PC-9 (cell line): ENCODE measurements at regions not wholly inside any gene's neighbourhood (a gene's known extent, or its start where the extent isn't known, plus 50 kb on each side); places are given as distances from the start of the nearest gene placed in this dataset.

Source experiments
- BruUV-seq: library from RNA; stranded (reverse); fragments of 400-500 nt; replicated peaks from 2 replicates; lab custom pipeline; 2021; lab: Mats Ljungman, UMichigan
- CTCF ChIA-PET: fragments of 300-600 bp; sonication (Branson Sonifier 250); formaldehyde crosslinking; loops from one replicate; lab custom pipeline; 2022; ENCODE audit warnings: antibody characterized with exemption; lab: Charles Lee
- POLR2A ChIA-PET: fragments of 300-600 bp; sonication (Branson Sonifier 250); formaldehyde crosslinking; loops from one replicate; lab custom pipeline; 2022; ENCODE audit warnings: antibody characterized with exemption; ENCODE audit not compliant: unreplicated experiment; lab: Charles Lee
- DNase-seq, 2 experiments: peaks; one replicate each; pipeline versions ENCODE4 v3.0.0 to v3.0.0-alpha.2; 2015 to 2022; ENCODE audit warnings: mixed read lengths in 1 of 2
- H2AFZ ChIP-seq: fragments of 200-600 bp; sonication (generic); 2 replicates; pipeline ENCODE4 v1.8.1; 2017; ENCODE audit warnings: antibody characterized with exemption
- H3F3A ChIP-seq: fragments of 200-600 bp; sonication (generic); 2 replicates; pipeline ENCODE4 v1.8.1; 2017; ENCODE audit warnings: antibody characterized with exemption, mild to moderate bottlenecking, low read depth; ENCODE audit not compliant: insufficient read depth
- H3K27ac ChIP-seq: fragments of 200-600 bp; sonication (generic); 2 replicates; pipeline ENCODE4 v1.6.1; 2016; ENCODE audit warnings: mixed run types
- H3K27me3 ChIP-seq: fragments of 200-600 bp; sonication (generic); 2 replicates; pipeline ENCODE4 v1.6.1; 2016; ENCODE audit warnings: low read depth, mixed run types; ENCODE audit not compliant: insufficient read depth
- H3K36me3 ChIP-seq: fragments of 200-600 bp; sonication (generic); 2 replicates; pipeline ENCODE4 v1.6.1; 2016; ENCODE audit warnings: low read depth, mixed run types
- H3K4me1 ChIP-seq: fragments of 200-600 bp; sonication (generic); replicated peaks from 2 replicates; pipeline ENCODE4 v1.6.1; 2016; ENCODE audit warnings: mixed run types; ENCODE audit not compliant: insufficient read depth
- H3K4me2 ChIP-seq: fragments of 200-600 bp; sonication (generic); 2 replicates; pipeline ENCODE4 v1.6.1; 2017; ENCODE audit warnings: mixed run types
- H3K4me3 ChIP-seq: fragments of 200-600 bp; sonication (generic); 2 replicates; pipeline ENCODE4 v1.6.1; 2016; ENCODE audit warnings: mixed run types
- H3K79me2 ChIP-seq: fragments of 200-600 bp; sonication (generic); 2 replicates; pipeline ENCODE4 v1.6.1; 2017; ENCODE audit warnings: low read depth, mixed run types
- H3K9me2 ChIP-seq: fragments of 200-600 bp; sonication (generic); 2 replicates; pipeline ENCODE4 v1.8.1; 2017; ENCODE audit warnings: mild to moderate bottlenecking; ENCODE audit not compliant: insufficient read depth
- H3K9me3 ChIP-seq: fragments of 200-600 bp; sonication (generic); 2 replicates; pipeline ENCODE4 v1.8.1; 2016; ENCODE audit warnings: low read depth; ENCODE audit not compliant: insufficient read depth
- H4K20me1 ChIP-seq: fragments of 200-600 bp; sonication (generic); 2 replicates; pipeline ENCODE4 v1.8.1; 2017; ENCODE audit not compliant: insufficient read depth
- CTCF ChIP-seq: fragments of 200-600 bp; sonication (generic); conservative IDR thresholded peaks from 2 replicates; pipeline ENCODE4 v1.6.1; 2017; ENCODE audit warnings: mixed run types, antibody characterized with exemption, mild to moderate bottlenecking, moderate library complexity
- EZH2 ChIP-seq: fragments of 200-600 bp; sonication (generic); IDR thresholded peaks from 2 replicates; pipeline ENCODE4 v1.8.0; 2017; ENCODE audit warnings: antibody characterized with exemption, low read depth
- intact Hi-C: fragments of 100-400 bp; cut with micrococcal nuclease; formaldehyde crosslinking; loops from one replicate; pipeline ENCODE4 v1.10.0; 2022; ENCODE audit not compliant: unreplicated experiment

- Histone ChIP-seq H2AFZ (no peak overlapping the region), H3K79me2 (no peaks in the 10 kb centered on the region), H3K9me2 (no peaks in the 10 kb centered on the region), H3F3A (no peaks in the 10 kb centered on the region), H3K9me3 (no peaks in the 10 kb centered on the region), H3K36me3 (no peaks in the 10 kb centered on the region), H3K27ac (no peak overlapping the region), H4K20me1 (no peaks in the 10 kb centered on the region), H3K4me1 (no peaks in the 10 kb centered on the region), H3K4me2 (no peak overlapping the region), H3K4me3 (no peak overlapping the region), H3K27me3 (no peaks in the 10 kb centered on the region)
- TF ChIP-seq CTCF (no peak), EZH2 (no peak)
- BruUV-seq = no TSS peak
- no peak for DNase-seq
- POLR2A ChIA-PET = no interaction called here
- CTCF ChIA-PET = no interaction called here
- intact Hi-C loops = no loop called here
Measured at GRCh38 chr4:177182166-177182565, 127.5 kb upstream of the NEIL3 start.

- CTCF ChIA-PET = no interaction called here
- no peak for TF ChIP-seq EZH2
- TF ChIP-seq CTCF = no peak
- no peak overlapping the region for H3K4me2 ChIP-seq
- intact Hi-C loops = no loop called here
- no peaks in the 10 kb centered on the region for H3F3A ChIP-seq
- POLR2A ChIA-PET = no interaction called here
- H4K20me1 ChIP-seq = no peaks in the 10 kb centered on the region
- H3K79me2 ChIP-seq = no peaks in the 10 kb centered on the region
- no peaks in the 10 kb centered on the region for H3K9me2 ChIP-seq
- H3K9me3 ChIP-seq = no peaks in the 10 kb centered on the region
- DNase-seq = no peak
- H3K4me3 ChIP-seq = no peak overlapping the region
- H2AFZ ChIP-seq = no peak overlapping the region
- no peaks in the 10 kb centered on the region for H3K27me3 ChIP-seq
- no TSS peak for BruUV-seq
- H3K36me3 ChIP-seq = no peaks in the 10 kb centered on the region
- no peak overlapping the region for H3K27ac ChIP-seq
- no peaks in the 10 kb centered on the region for H3K4me1 ChIP-seq
Measured at GRCh38 chr4:177182728-177183127, 126.9 kb upstream of the NEIL3 start.

GRCh38 chr4:177185151-177185550, 124.5 kb upstream of the NEIL3 start:
- no peak overlapping the region for H2AFZ ChIP-seq
- TF ChIP-seq CTCF (no peak), EZH2 (no peak)
- no peaks in the 10 kb centered on the region for H3K4me1 ChIP-seq
- no peaks in the 10 kb centered on the region for H3K79me2 ChIP-seq
- no peaks in the 10 kb centered on the region for H3K9me3 ChIP-seq
- H3F3A ChIP-seq = no peaks in the 10 kb centered on the region
- no peak overlapping the region for H3K27ac ChIP-seq
- no peak overlapping the region for H3K4me3 ChIP-seq
- ChIA-PET CTCF (no interaction called here), POLR2A (no interaction called here)
- H4K20me1 ChIP-seq = no peaks in the 10 kb centered on the region
- H3K27me3 ChIP-seq = no peaks in the 10 kb centered on the region
- no peak overlapping the region for H3K4me2 ChIP-seq
- no peak for DNase-seq
- no peaks in the 10 kb centered on the region for H3K36me3 ChIP-seq
- no peaks in the 10 kb centered on the region for H3K9me2 ChIP-seq
- intact Hi-C loops = no loop called here
- BruUV-seq = no TSS peak
